ENCODE measurements at regions not wholly inside any gene's neighbourhood (a gene's known extent, or its start where the extent isn't known, plus 50 kb on each side); places are given as distances from the start of the nearest gene placed in this dataset.

DNA sequence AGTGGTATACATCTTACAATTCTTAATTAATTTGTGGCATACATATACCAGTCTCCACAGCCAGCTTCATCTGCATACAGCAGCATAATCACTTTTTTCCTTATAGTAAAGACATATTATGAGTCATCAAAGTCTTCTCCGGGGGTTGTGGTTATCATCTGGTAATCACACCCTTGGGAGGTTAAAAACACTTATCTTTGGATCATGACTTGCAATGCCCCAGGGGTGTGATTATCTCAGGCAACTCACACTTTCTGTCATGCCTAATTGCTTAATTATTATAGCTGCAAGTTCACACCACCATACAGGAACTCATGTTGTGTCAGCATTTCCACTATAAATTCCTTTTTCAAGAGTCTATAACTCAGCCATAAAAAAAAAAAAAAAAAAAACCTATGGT, 218.4 kb downstream of the ANXA1 start:
- no peaks in the 10 kb centered on the region for H3K27me3 ChIP-seq (ENCODE audit: insufficient read depth, low read length, poor library complexity, severe bottlenecking)
- H2AFZ ChIP-seq (ENCODE audit: low read length), result no peak overlapping the region
- peaks cover 3% of the 10 kb centered on the region; the same call in 1 of the 2 replicates for H3F3A ChIP-seq (ENCODE audit: low read depth)
- no peaks in the 10 kb centered on the region for H3K9me2 ChIP-seq (replicated peaks; ENCODE audit: low read depth, low read length)
- no peaks in the 10 kb centered on the region for H4K20me1 ChIP-seq (ENCODE audit: insufficient read depth, low read length, poor library complexity, severe bottlenecking)
- H3K4me2 ChIP-seq (ENCODE audit: low read depth, low read length, poor library complexity, severe bottlenecking), result no peak overlapping the region
- no peaks in the 10 kb centered on the region for H3K36me3 ChIP-seq (ENCODE audit: insufficient read depth, low read length)
- peaks cover 5% of the 10 kb centered on the region for H3K4me1 ChIP-seq (ENCODE audit: insufficient read depth, low read length, poor library complexity, severe bottlenecking)
- no peak for TF ChIP-seq EZH2phosphoT487 (IDR thresholded peaks at IDR 0.05; ENCODE audit: borderline replicate concordance)
- TF ChIP-seq, protein P1, sequence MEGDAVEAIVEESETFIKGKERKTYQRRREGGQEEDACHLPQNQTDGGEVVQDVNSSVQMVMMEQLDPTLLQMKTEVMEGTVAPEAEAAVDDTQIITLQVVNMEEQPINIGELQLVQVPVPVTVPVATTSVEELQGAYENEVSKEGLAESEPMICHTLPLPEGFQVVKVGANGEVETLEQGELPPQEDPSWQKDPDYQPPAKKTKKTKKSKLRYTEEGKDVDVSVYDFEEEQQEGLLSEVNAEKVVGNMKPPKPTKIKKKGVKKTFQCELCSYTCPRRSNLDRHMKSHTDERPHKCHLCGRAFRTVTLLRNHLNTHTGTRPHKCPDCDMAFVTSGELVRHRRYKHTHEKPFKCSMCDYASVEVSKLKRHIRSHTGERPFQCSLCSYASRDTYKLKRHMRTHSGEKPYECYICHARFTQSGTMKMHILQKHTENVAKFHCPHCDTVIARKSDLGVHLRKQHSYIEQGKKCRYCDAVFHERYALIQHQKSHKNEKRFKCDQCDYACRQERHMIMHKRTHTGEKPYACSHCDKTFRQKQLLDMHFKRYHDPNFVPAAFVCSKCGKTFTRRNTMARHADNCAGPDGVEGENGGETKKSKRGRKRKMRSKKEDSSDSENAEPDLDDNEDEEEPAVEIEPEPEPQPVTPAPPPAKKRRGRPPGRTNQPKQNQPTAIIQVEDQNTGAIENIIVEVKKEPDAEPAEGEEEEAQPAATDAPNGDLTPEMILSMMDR (conservative IDR thresholded peaks at IDR 0.05; ENCODE audit: low read length), result no peak
- H3K4me3 ChIP-seq (ENCODE audit: low read length, poor library complexity, severe bottlenecking), result no peak overlapping the region
- H3K79me2 ChIP-seq (ENCODE audit: insufficient read depth, low read length), result no peaks in the 10 kb centered on the region
- no peaks in the 10 kb centered on the region for H3K9me3 ChIP-seq (ENCODE audit: insufficient read depth, low read depth, low read length)
- no peak overlapping the region for H3K9ac ChIP-seq (ENCODE audit: low read depth, low read length, poor library complexity, severe bottlenecking)

DNA sequence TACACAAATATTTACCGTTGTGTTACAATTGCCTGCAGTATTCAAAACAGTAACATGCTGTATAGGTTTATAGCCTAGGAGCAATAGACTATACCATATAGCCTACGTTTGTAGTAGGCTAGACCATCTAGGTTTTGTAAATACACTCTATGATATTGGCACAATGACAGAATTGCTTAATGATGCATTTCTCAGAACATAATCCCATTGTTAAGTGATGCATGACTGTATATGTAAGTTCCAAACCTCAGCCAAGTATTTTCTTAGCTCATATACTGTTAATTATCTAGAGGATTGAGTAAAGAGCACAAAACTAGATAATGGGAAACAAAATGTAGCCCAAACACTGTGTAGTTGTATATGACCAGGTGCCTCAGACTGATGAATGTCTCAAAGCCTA, 220.1 kb downstream of the ANXA1 start:
- H3K9ac ChIP-seq (ENCODE audit: low read depth, low read length, poor library complexity, severe bottlenecking), result no peak overlapping the region
- no peak for TF ChIP-seq EZH2phosphoT487 (IDR thresholded peaks at IDR 0.05; ENCODE audit: borderline replicate concordance)
- TF ChIP-seq, protein P1 (conservative IDR thresholded peaks at IDR 0.05; ENCODE audit: low read length), result no peak

DNA sequence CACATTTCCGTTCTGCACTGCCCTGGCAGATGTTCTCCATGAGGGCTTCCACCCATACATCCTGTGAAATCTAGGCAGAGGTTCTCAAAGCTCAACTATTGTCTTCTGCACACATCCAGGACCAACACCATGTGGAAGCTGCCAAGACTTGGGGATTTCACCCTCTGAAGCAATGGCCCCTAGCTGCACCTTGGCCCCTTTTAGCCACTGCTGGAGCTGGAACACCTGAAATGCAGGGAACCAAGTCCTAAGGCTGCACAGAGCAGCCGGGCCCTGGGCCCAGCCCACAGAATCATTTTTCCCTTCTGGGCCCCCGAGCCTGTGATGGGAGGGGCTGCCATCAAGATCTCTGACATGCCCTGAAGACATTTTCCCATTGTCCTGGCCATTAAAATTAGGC, 228.7 kb downstream of the ANXA1 start:
- H2AFZ ChIP-seq (ENCODE audit: low read length), result no peak overlapping the region
- no peaks in the 10 kb centered on the region for H4K20me1 ChIP-seq (ENCODE audit: insufficient read depth, low read length, poor library complexity, severe bottlenecking)
- no peaks in the 10 kb centered on the region for H3K36me3 ChIP-seq (ENCODE audit: insufficient read depth, low read length)
- H3K4me2 ChIP-seq (ENCODE audit: low read depth, low read length, poor library complexity, severe bottlenecking), result no peak overlapping the region
- H3K9ac ChIP-seq (ENCODE audit: low read depth, low read length, poor library complexity, severe bottlenecking), result no peak overlapping the region
- H3K4me3 ChIP-seq (ENCODE audit: low read length, poor library complexity, severe bottlenecking), result no peak overlapping the region
- H3K9me2 ChIP-seq (replicated peaks; ENCODE audit: low read depth, low read length), result no peaks in the 10 kb centered on the region
- no peaks in the 10 kb centered on the region for H3K27me3 ChIP-seq (ENCODE audit: insufficient read depth, low read length, poor library complexity, severe bottlenecking)
- H3K79me2 ChIP-seq (ENCODE audit: insufficient read depth, low read length), result no peaks in the 10 kb centered on the region
- H3K9me3 ChIP-seq (ENCODE audit: insufficient read depth, low read depth, low read length), result no peaks in the 10 kb centered on the region
- no peaks in the 10 kb centered on the region for H3F3A ChIP-seq (ENCODE audit: low read depth)
- no peak for TF ChIP-seq EZH2phosphoT487 (IDR thresholded peaks at IDR 0.05; ENCODE audit: borderline replicate concordance)
- TF ChIP-seq, protein P1 (conservative IDR thresholded peaks at IDR 0.05; ENCODE audit: low read length), result no peak
- H3K4me1 ChIP-seq (ENCODE audit: insufficient read depth, low read length, poor library complexity, severe bottlenecking), result no peaks in the 10 kb centered on the region

More for the DNA sequence above, 220.1 kb downstream of the ANXA1 start:
- no peaks in the 10 kb centered on the region for H3K9me2 ChIP-seq (replicated peaks; ENCODE audit: low read depth, low read length)
- H3K4me1 ChIP-seq (ENCODE audit: insufficient read depth, low read length, poor library complexity, severe bottlenecking), result peaks cover 5% of the 10 kb centered on the region
- no peak overlapping the region for H3K4me2 ChIP-seq (ENCODE audit: low read depth, low read length, poor library complexity, severe bottlenecking)
- no peaks in the 10 kb centered on the region for H3K36me3 ChIP-seq (ENCODE audit: insufficient read depth, low read length)
- no peaks in the 10 kb centered on the region for H3K27me3 ChIP-seq (ENCODE audit: insufficient read depth, low read length, poor library complexity, severe bottlenecking)
- H3K9me3 ChIP-seq (ENCODE audit: insufficient read depth, low read depth, low read length), result no peaks in the 10 kb centered on the region
- no peaks in the 10 kb centered on the region for H3K79me2 ChIP-seq (ENCODE audit: insufficient read depth, low read length)
- H4K20me1 ChIP-seq (ENCODE audit: insufficient read depth, low read length, poor library complexity, severe bottlenecking), result no peaks in the 10 kb centered on the region
- H2AFZ ChIP-seq (ENCODE audit: low read length), result no peak overlapping the region
- H3K4me3 ChIP-seq (ENCODE audit: low read length, poor library complexity, severe bottlenecking), result no peak overlapping the region
- peaks cover 3% of the 10 kb centered on the region; the same call in 1 of the 2 replicates for H3F3A ChIP-seq (ENCODE audit: low read depth)

All from Loucy (cell line).